Umbilical cord (tissue), 1 donor: ENCODE measurements at regions not wholly inside any gene's neighbourhood (a gene's known extent, or its start where the extent isn't known, plus 50 kb on each side); places are given as distances from the start of the nearest gene placed in this dataset.

Experiments used
- DNase-seq: peaks from one replicate; pipeline ENCODE4 v3.0.0-alpha.2; 2015; ENCODE audit warnings: low spot score

DNA sequence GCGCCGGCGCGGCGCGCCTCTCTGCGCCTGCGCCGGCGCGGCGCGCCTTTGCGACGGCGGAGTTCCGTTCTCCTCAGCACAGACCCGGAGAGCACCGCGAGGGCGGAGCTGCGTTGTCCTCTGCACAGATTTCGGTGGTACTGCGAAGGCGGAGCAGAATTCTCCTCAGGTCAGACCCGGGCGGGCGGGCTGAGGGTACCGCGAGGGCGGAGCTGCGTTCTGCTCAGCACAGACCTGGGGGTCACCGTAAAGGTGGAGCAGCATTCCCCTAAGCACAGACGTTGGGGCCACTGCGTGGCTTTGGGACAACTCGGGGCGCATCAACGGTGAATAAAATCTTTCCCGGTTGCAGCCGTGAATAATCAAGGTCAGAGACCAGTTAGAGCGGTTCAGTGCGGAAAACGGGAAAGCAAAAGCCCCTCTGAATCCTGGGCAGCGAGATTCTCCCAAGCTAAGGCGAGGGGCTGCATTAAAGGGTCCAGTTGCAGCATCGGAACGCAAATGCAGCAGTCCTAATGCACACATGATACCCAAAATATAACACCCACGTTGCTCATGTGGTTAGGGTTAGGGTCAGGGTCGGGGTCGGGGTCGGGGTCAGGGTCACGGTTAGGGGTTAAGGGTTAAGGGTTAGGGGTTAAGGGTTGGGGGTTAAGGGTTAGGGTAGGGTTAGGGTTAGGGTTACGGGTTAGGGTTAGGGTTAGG, 168.4 kb downstream of the OR4F15 start:
- DNase-seq, result peak; percentile 12
